Heart right ventricle (tissue), 16 donors: ENCODE measurements at regions not wholly inside any gene's neighbourhood (a gene's known extent, or its start where the extent isn't known, plus 50 kb on each side); places are given as distances from the start of the nearest gene placed in this dataset.

Source experiments
- ATAC-seq, 8 donors: fragments of 200-7000 bp; cut with Tn5 transposase; one replicate each; pipeline ENCODE4 v1.9.1; 2020; ENCODE audit warnings: mild to moderate bottlenecking in 8 of 8, moderate library complexity in 8 of 8, moderate number of reproducible peaks in 1 of 8
- DNase-seq, 2 donors: peaks; one replicate each; pipeline ENCODE4 v3.0.0-alpha.2; 2020
- H3K27ac ChIP-seq, 10 donors: fragments of 200-600 bp; sonication (generic) in 2 of 10; one replicate each; pipeline versions ENCODE4 v1.5.0 to v1.8.0; 2020 to 2022; ENCODE audit warnings: mild to moderate bottlenecking in 3 of 10
- H3K27me3 ChIP-seq, 7 donors: fragments of 200-600 bp; one replicate each; pipeline ENCODE4 v1.8.0; 2021 to 2022; ENCODE audit warnings: mild to moderate bottlenecking in 2 of 7
- H3K36me3 ChIP-seq, 9 donors: fragments of 200-600 bp; sonication (generic) in 1 of 9; one replicate each; pipeline versions ENCODE4 v1.5.0 to v1.8.0; 2020 to 2022; ENCODE audit warnings: mild to moderate bottlenecking in 2 of 9
- H3K4me1 ChIP-seq, 9 donors: fragments of 200-600 bp; sonication (generic) in 1 of 9; one replicate each; pipeline versions ENCODE4 v1.5.0 to v1.8.0; 2020 to 2022; ENCODE audit warnings: mild to moderate bottlenecking in 4 of 9
- H3K4me3 ChIP-seq, 10 donors: fragments of 200-600 bp; sonication (generic) in 2 of 10; one replicate each; pipeline versions ENCODE4 v1.5.0 to v1.8.0; 2020 to 2022; ENCODE audit warnings: mild to moderate bottlenecking in 7 of 10, moderate library complexity in 2 of 10
- H3K9me3 ChIP-seq, 11 donors: fragments of 200-600 bp in 10 of 11; sonication (generic) in 2 of 11; one replicate each; pipeline versions ENCODE4 v1.5.0 to v1.8.0; 2013 to 2022; ENCODE audit warnings: mild to moderate bottlenecking in 2 of 11, control low read depth in 1 of 11, moderate library complexity in 1 of 11
- CTCF ChIP-seq, 9 donors: fragments of 200-600 bp; sonication (generic) in 2 of 9; IDR thresholded peaks; one replicate each; pipeline versions ENCODE4 v1.5.0 to v1.8.0; 2021 to 2022; ENCODE audit warnings: antibody characterized with exemption in 9 of 9, mild to moderate bottlenecking in 5 of 9, moderate library complexity in 1 of 9
- WGBS, 2 donors: extraction: QIAGEN DNeasy Blood & Tissue Kit; methylation state at CpG; one replicate each; pipeline ENCODE4 v1.1.7; 2013; ENCODE audit warnings: inconsistent platforms in 1 of 2; 5-methylcytosine and 5-hydroxymethylcytosine counted together
- intact Hi-C, 10 donors: fragments of 100-400 bp; cut with DNase I; formaldehyde crosslinking; loops; one replicate each; pipeline versions ENCODE4 v1.11.1 to v1.14.2; 2022
- microRNA-seq, 2 donors: library from miRNA; unstranded; fragments of <30 nt; microRNA quantifications; one replicate each; pipeline ENCODE4 v1.2.0, GENCODE V29; 2021
- donor health status: Arrhythmogenic right ventricular cardiomyopathy.
- donor health status: ischemic (EF 13 %, LVEDD 7.1; RV severe dilation, severe dysfunction).
- donor health status: healthy with polysubstance abuse.
- donor health status: DM: no; HTN: yes; CAD: no.
- donor health status: DM: no; HTN: no; CAD: no.
- donor health status: ischemic (EF 25% LVEDD 6.9; RV normal size, moderate dysfunction).
- donor health status: ischemic (EF 25% LVEDD 5.7; RV mildly dilated, moderate dysfunction).
- donor health status: healthy.
- donor health status: DM: yes; HTN: yes; CAD: no.
- donor health status: Ischemic cardiomyopathy.
- donor health status: ischemic (EF 35%, LVEDD 5.7; RV mildly dilated, moderate dysfunction).
- donor health status: nonischemic (EF 11% LVEDD 7.7; RV severe dilation, severe dysfunction).
- donor health status: DM: yes; HTN: yes; CAD: no.
- donor health status: PGD.
- donor health status: ischemic (EF 29% LVEDD 5.4; RV normal size, mild dysfunction).
- donor health status: nonischemic (EF 23%, LVEDD 6.1; RV moderate dilation, normal function).

- Histone ChIP-seq H3K9me3 (no peaks in the 10 kb centered on the region), H3K27me3 (peaks cover 0 to 86% (median 39%) of the 10 kb centered on the region in 7 donors), H3K4me1 (peaks cover 0 to 18% (median 0%) of the 10 kb centered on the region in 9 donors), H3K27ac (no peak overlapping the region), H3K36me3 (no peaks in the 10 kb centered on the region), H3K4me3 (no peak overlapping the region)
- intact Hi-C loops: loop anchor here in 6 of 10 donors (5.0 to 10.0 kb wide), 3 partner anchors 170 to 290 kb away; partner anchors contain the start of gene GRM4 (in 1 of the 6)
- DNase-seq (no peak), ATAC-seq (no peak)
- no peak for TF ChIP-seq CTCF (IDR thresholded peaks at IDR 0.05)
- 60 to 63% methylated on average over 14 of the region's 14 CpGs for WGBS, 2 donors
Observed at GRCh38 chr6:33854572-33855030, 50.8 kb upstream of the MLN start.

GRCh38 chr6:33853736-33854135 lies 49.9 kb upstream of the MLN start:
- intact Hi-C loops: loop anchor here in 6 of 10 donors (5.0 to 10.0 kb wide), 3 partner anchors 171 to 291 kb away; partner anchors contain the start of gene GRM4 (in 1 of the 6)
- Histone ChIP-seq H3K4me3 (no peak overlapping the region), H3K9me3 (no peaks in the 10 kb centered on the region), H3K27ac (no peak overlapping the region), H3K36me3 (no peaks in the 10 kb centered on the region), H3K27me3 (peaks cover 0 to 84% (median 46%) of the 10 kb centered on the region in 7 donors), H3K4me1 (peaks cover 0 to 18% (median 0%) of the 10 kb centered on the region in 9 donors)
- TF ChIP-seq CTCF (IDR thresholded peaks at IDR 0.05): no peak
- WGBS, 2 donors: 86 to 90% methylated on average over 3 of the region's 3 CpGs
- no peak for ATAC-seq
- DNase-seq: no peak

Small RNA genes in the stretch of these regions (microRNA-seq; reads per million reads assigned to microRNA genes)
- gene MIR7159: 0 reads per million in 2 donors
